PC-9 (cell line): ENCODE measurements at regions not wholly inside any gene's neighbourhood (a gene's known extent, or its start where the extent isn't known, plus 50 kb on each side); places are given as distances from the start of the nearest gene placed in this dataset.

Source experiments
- BruUV-seq: library from RNA; stranded (reverse); fragments of 400-500 nt; replicated peaks from 2 replicates; lab custom pipeline; 2021; lab: Mats Ljungman, UMichigan
- CTCF ChIA-PET: fragments of 300-600 bp; sonication (Branson Sonifier 250); formaldehyde crosslinking; loops from one replicate; lab custom pipeline; 2022; ENCODE audit warnings: antibody characterized with exemption; lab: Charles Lee
- POLR2A ChIA-PET: fragments of 300-600 bp; sonication (Branson Sonifier 250); formaldehyde crosslinking; loops from one replicate; lab custom pipeline; 2022; ENCODE audit warnings: antibody characterized with exemption; ENCODE audit not compliant: unreplicated experiment; lab: Charles Lee
- DNase-seq, 2 experiments: peaks; one replicate each; pipeline versions ENCODE4 v3.0.0 to v3.0.0-alpha.2; 2015 to 2022; ENCODE audit warnings: mixed read lengths in 1 of 2
- H2AFZ ChIP-seq: fragments of 200-600 bp; sonication (generic); 2 replicates; pipeline ENCODE4 v1.8.1; 2017; ENCODE audit warnings: antibody characterized with exemption
- H3F3A ChIP-seq: fragments of 200-600 bp; sonication (generic); 2 replicates; pipeline ENCODE4 v1.8.1; 2017; ENCODE audit warnings: antibody characterized with exemption, mild to moderate bottlenecking, low read depth; ENCODE audit not compliant: insufficient read depth
- H3K27ac ChIP-seq: fragments of 200-600 bp; sonication (generic); 2 replicates; pipeline ENCODE4 v1.6.1; 2016; ENCODE audit warnings: mixed run types
- H3K27me3 ChIP-seq: fragments of 200-600 bp; sonication (generic); 2 replicates; pipeline ENCODE4 v1.6.1; 2016; ENCODE audit warnings: low read depth, mixed run types; ENCODE audit not compliant: insufficient read depth
- H3K36me3 ChIP-seq: fragments of 200-600 bp; sonication (generic); 2 replicates; pipeline ENCODE4 v1.6.1; 2016; ENCODE audit warnings: low read depth, mixed run types
- H3K4me1 ChIP-seq: fragments of 200-600 bp; sonication (generic); replicated peaks from 2 replicates; pipeline ENCODE4 v1.6.1; 2016; ENCODE audit warnings: mixed run types; ENCODE audit not compliant: insufficient read depth
- H3K4me2 ChIP-seq: fragments of 200-600 bp; sonication (generic); 2 replicates; pipeline ENCODE4 v1.6.1; 2017; ENCODE audit warnings: mixed run types
- H3K4me3 ChIP-seq: fragments of 200-600 bp; sonication (generic); 2 replicates; pipeline ENCODE4 v1.6.1; 2016; ENCODE audit warnings: mixed run types
- H3K79me2 ChIP-seq: fragments of 200-600 bp; sonication (generic); 2 replicates; pipeline ENCODE4 v1.6.1; 2017; ENCODE audit warnings: low read depth, mixed run types
- H3K9me2 ChIP-seq: fragments of 200-600 bp; sonication (generic); 2 replicates; pipeline ENCODE4 v1.8.1; 2017; ENCODE audit warnings: mild to moderate bottlenecking; ENCODE audit not compliant: insufficient read depth
- H3K9me3 ChIP-seq: fragments of 200-600 bp; sonication (generic); 2 replicates; pipeline ENCODE4 v1.8.1; 2016; ENCODE audit warnings: low read depth; ENCODE audit not compliant: insufficient read depth
- H4K20me1 ChIP-seq: fragments of 200-600 bp; sonication (generic); 2 replicates; pipeline ENCODE4 v1.8.1; 2017; ENCODE audit not compliant: insufficient read depth
- CTCF ChIP-seq: fragments of 200-600 bp; sonication (generic); conservative IDR thresholded peaks from 2 replicates; pipeline ENCODE4 v1.6.1; 2017; ENCODE audit warnings: mixed run types, antibody characterized with exemption, mild to moderate bottlenecking, moderate library complexity
- EZH2 ChIP-seq: fragments of 200-600 bp; sonication (generic); IDR thresholded peaks from 2 replicates; pipeline ENCODE4 v1.8.0; 2017; ENCODE audit warnings: antibody characterized with exemption, low read depth
- intact Hi-C: fragments of 100-400 bp; cut with micrococcal nuclease; formaldehyde crosslinking; loops from one replicate; pipeline ENCODE4 v1.10.0; 2022; ENCODE audit not compliant: unreplicated experiment

- Histone ChIP-seq H4K20me1 (no peaks in the 10 kb centered on the region), H3K27ac (no peak overlapping the region), H3F3A (no peaks in the 10 kb centered on the region), H2AFZ (no peak overlapping the region), H3K9me2 (0 out of 2 replicates have a peak, but pooled peaks cover 4% of the 10 kb centered on the region), H3K9me3 (no peaks in the 10 kb centered on the region), H3K79me2 (no peaks in the 10 kb centered on the region), H3K27me3 (no peaks in the 10 kb centered on the region), H3K36me3 (no peaks in the 10 kb centered on the region), H3K4me2 (no peak overlapping the region), H3K4me3 (no peak overlapping the region), H3K4me1 (no peaks in the 10 kb centered on the region)
- ChIA-PET POLR2A (no interaction called here), CTCF (no interaction called here)
- no TSS peak for BruUV-seq
- DNase-seq = no peak
- intact Hi-C loops = no loop called here
- TF ChIP-seq EZH2 (no peak), CTCF (no peak)
These were observed 228.4 kb downstream of the SPANXN1 start for GRCh38 chrX:145475725-145476124.

- Histone ChIP-seq H4K20me1 (no peaks in the 10 kb centered on the region), H3K4me2 (no peak overlapping the region), H3K9me2 (0 out of 2 replicates have a peak, but pooled peaks cover 4% of the 10 kb centered on the region), H3K4me1 (no peaks in the 10 kb centered on the region), H3K27ac (no peak overlapping the region), H3K27me3 (no peaks in the 10 kb centered on the region), H3K36me3 (no peaks in the 10 kb centered on the region), H3K4me3 (no peak overlapping the region), H3F3A (no peaks in the 10 kb centered on the region), H2AFZ (no peak overlapping the region), H3K79me2 (no peaks in the 10 kb centered on the region), H3K9me3 (no peaks in the 10 kb centered on the region)
- DNase-seq = no peak
- intact Hi-C loops = no loop called here
- ChIA-PET CTCF (no interaction called here), POLR2A (no interaction called here)
- BruUV-seq = no TSS peak
- no peak for TF ChIP-seq CTCF
- no peak for TF ChIP-seq EZH2
These were observed 237.4 kb downstream of the SPANXN1 start for GRCh38 chrX:145484740-145485139.

- TF ChIP-seq CTCF (no peak), EZH2 (no peak)
- Histone ChIP-seq H4K20me1 (no peaks in the 10 kb centered on the region), H3K4me2 (no peak overlapping the region), H3K9me2 (no peaks in the 10 kb centered on the region), H3K27ac (no peak overlapping the region), H3K9me3 (no peaks in the 10 kb centered on the region), H2AFZ (peak overlapping the region; percentile 13; the same call in 1 of the 2 replicates), H3K79me2 (no peaks in the 10 kb centered on the region), H3K27me3 (no peaks in the 10 kb centered on the region), H3K4me1 (no peaks in the 10 kb centered on the region), H3K4me3 (no peak overlapping the region), H3K36me3 (no peaks in the 10 kb centered on the region), H3F3A (no peaks in the 10 kb centered on the region)
- ChIA-PET POLR2A (no interaction called here), CTCF (interaction anchor here (0.6 kb wide), 1 partner anchor 1771 kb away, joined by 3 read pairs; no protein-coding TSS in a partner anchor)
- DNase-seq = no peak
- BruUV-seq = no TSS peak
- intact Hi-C loops = no loop called here
These were observed 255.4 kb downstream of the SPANXN1 start for GRCh38 chrX:145502670-145503069.
